ENCODE measurements at regions not wholly inside any gene's neighbourhood (a gene's known extent, or its start where the extent isn't known, plus 50 kb on each side); places are given as distances from the start of the nearest gene placed in this dataset.

DNA sequence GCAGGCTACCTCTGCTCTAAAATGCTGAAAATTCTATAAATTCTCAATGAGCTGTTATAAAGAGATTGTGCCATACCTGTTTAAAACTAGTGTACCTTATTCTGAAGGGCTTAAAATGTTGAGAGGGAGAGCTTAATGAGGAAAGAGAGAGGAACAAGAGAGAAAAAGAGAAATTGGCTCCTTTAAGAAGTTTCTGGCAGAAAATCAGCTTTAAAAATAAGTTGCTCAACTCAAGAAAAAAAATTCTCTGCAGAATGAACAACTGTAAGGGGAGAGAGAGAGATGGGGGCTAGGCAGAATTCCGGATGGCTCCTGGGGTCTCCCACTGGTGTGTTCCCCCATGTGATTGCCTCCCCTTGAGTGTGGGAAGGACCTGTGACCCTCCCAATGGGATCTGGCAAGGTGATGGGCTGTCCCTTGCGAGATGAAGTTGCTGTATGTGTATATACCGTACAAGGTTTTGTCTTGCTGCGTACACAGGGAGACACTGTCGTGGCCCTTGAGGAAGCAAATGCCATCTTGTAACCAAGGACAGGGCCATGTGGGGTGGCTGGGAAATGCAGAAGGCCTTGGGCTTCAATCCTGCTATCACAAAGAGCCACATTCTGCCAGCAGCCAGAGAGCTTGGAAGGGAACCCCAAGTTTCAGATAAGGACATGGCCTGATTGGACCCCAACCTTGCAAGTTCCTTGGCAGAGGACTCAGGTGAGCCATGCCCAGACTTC is 64.3 kb upstream of the S1PR3 start:
- DNase-seq (ENCODE audit: low read depth): no peak

DNA sequence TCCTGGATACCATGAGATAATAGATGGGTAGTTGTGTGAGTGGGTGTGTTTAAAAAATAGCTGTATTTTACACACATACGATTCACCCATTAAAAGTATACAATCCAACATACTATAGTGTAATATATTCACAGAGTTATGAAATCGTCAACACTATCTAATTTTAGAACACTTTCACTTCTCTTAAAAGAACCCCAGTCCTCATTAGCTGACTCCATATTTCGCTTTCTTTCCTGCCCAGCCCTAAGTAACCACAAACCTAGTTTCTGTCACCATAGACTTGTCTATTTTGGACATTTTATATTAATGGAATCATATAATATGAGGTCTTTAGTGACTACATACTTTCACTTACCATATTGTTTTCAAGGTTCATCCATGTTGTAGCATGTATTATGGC is 63.8 kb upstream of the S1PR3 start:
- no peak for DNase-seq (ENCODE audit: low read depth)

GRCh38 chr9:88930716-88931115 is 60.6 kb upstream of the S1PR3 start:
- DNase-seq (ENCODE audit: low read depth): no peak

DNA sequence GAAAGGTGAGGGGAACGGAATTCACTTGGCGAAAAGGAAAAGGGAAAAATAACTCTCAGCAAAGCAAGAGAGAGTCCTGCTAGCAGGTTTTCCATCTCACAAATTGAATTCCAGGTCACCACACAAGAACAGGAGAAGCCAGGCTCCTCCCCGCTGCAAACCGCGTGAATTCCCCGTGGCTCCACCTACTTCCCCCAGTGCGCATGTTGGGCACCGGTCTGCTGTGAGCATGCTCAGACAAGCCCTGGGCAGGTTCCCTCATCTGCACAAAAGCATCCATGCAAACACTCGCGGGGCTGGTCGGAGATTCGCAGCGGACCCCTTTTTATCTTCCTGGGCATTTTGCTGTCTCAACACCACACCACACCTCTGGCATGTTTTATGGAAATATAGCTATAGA is 58.5 kb upstream of the S1PR3 start:
- no peak for DNase-seq (ENCODE audit: low read depth)

DNA sequence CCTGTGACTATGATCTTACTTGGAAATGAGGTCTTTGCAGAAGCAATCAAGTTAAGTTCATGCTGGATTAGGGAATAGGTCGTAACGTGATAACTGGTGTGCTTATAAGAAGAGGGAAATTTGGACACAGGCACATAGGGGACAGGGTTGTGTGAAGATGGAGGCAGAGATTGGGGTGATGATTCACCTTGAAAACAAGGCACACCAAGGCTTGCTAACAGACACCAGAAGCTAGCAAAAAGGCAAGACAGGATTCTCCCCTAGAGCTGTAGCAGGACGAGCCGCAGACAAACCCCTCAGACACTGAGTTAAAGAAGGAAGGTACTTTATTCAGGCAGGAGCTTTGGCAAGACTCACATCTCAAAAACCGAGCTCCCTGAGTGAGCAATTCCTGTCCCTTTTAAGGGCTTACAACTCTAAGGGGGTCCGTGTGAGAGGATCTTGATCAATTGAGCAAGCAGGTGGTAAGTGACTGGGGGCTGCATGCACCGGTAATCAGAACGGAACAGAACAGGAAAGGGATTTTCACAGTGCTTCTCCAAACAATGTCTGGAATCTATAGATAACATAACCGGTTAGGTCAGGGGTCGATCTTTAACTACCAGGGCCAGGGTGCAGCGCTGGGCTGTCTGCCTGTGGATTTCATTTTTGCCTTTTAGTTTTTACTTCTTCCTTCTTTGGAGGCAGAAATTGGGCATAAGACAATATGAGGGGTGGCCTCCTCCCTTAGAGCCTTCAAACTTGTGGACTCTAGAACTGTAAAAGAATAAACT is 57.5 kb upstream of the S1PR3 start:
- no peak for DNase-seq (ENCODE audit: low read depth)

- no peak for DNase-seq (ENCODE audit: low read depth)
These were observed 56.3 kb upstream of the S1PR3 start for GRCh38 chr9:88934876-88935535.

GRCh38 chr9:88936132-88936531 is 55.1 kb upstream of the S1PR3 start:
- DNase-seq (ENCODE audit: low read depth): no peak

DNA sequence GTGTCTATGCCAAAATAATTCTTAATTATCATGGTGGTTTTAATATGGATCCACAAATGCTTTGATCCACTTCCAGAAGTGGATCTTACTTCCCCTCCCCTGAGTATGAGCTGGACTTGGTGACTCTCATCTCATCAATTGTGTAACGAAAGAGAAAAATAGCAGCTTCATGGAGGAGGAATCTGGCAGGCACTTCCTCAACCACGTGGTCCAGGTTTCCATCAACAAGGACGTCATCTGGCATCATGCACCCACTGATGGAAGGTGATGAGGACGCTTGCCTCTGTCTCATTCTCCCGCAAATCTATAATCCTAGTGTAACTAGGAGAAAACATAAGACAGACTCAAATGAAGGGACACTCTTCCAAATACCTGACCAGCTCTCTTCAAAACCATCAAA is 54.6 kb upstream of the S1PR3 start:
- DNase-seq (ENCODE audit: low read depth): no peak

DNA sequence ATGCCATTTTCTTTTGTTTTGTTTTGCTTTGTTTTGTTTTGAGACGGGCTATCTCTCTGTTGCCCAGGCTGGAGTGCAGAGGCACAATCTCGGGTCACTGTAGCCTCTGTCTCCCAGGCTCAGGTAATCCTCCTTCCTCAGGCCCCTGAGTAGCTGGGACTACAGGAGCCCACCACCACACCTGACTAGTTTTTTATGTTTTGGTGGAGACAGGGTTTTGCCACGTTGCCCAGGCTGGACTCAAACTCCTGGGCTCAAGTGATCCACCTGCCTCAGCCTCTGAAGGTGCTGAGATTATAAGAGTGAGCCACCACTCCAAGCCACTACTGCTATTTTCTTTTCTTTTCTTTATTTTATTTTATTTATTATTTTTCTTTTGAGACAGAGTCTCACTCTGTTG is 54.0 kb upstream of the S1PR3 start:
- no peak for DNase-seq (ENCODE audit: low read depth)

DNA sequence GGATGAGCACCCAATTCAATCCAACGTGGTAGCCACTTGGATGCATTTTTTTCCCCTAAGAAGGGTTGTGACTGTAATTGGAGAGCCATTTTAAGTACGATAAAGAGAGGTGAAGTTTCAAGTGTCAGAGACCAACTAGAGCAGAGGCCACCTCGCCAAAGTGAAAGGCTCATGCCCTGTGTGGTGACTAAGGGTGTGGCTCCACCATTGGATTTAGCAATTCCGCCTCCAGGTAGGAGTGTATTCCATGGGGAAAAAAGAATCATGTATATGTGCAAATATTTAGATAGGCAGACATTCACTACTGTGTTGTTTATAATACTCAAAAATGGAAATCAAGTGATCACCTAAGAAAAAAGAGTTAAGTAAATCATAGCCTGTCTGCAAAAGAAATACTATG is 53.1 kb upstream of the S1PR3 start:
- DNase-seq (ENCODE audit: low read depth): no peak
